ENCODE measurements at regions not wholly inside any gene's neighbourhood (a gene's known extent, or its start where the extent isn't known, plus 50 kb on each side); places are given as distances from the start of the nearest gene placed in this dataset.

DNA sequence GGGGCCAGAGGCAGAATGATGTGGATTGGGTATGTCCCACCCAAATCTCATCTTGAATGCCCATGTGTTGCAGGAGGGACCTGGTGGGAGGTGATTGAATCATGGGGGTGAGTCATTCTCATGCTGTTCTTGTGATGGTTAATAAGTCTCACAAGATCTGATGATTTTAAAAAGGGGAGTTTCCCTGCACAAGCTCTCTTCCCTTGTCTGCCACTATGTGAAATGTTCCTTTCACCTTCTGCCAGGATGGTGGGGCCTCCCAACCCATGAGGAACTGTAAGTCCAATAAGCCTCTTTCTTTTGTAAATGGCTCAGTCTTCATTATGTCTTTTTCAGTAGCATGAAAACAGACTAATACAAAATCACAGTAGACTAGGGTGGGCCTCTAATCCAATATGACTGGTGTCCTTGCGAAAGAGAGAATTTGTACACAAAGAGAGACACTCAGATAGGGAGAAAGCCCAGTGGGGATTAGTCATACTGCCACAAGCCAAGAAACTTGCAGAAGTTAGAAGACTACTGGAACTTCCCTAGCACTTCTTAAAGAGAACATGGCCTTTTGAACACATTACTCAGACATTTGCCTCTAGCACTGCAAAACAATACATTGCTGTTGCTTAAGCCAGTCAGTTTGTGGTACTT, 68.4 kb downstream of the ANXA1 start:
- Histone ChIP-seq H3K27me3 (ENCODE audit: control insufficient read depth in 1 of 2, insufficient read depth in 2 of 2, low read length in 1 of 2) (no peaks in the 10 kb centered on the region), H3K9me3 (ENCODE audit: control insufficient read depth, low read length) (no peaks in the 10 kb centered on the region), H3K27ac (ENCODE audit: low read depth in 1 of 2, low read length in 2 of 2) (no peak overlapping the region), H3K4me3 (ENCODE audit: low read length in 2 of 2) (no peak overlapping the region), H3K36me3 (ENCODE audit: control insufficient read depth in 1 of 2, insufficient read depth in 2 of 2, low read length in 1 of 2) (no peaks in the 10 kb centered on the region), H3K4me1 (ENCODE audit: control insufficient read depth in 1 of 2, insufficient read depth in 2 of 2, low read length in 2 of 2) (no peaks in the 10 kb centered on the region)
- no peak for DNase-seq
- intact Hi-C loops (cut with DNase I): no loop called here
- WGBS, 2 donors: 36 to 65% methylated on average over 1 of the region's 1 CpG
- no peak for ATAC-seq (ENCODE audit: low FRiP score)

DNA sequence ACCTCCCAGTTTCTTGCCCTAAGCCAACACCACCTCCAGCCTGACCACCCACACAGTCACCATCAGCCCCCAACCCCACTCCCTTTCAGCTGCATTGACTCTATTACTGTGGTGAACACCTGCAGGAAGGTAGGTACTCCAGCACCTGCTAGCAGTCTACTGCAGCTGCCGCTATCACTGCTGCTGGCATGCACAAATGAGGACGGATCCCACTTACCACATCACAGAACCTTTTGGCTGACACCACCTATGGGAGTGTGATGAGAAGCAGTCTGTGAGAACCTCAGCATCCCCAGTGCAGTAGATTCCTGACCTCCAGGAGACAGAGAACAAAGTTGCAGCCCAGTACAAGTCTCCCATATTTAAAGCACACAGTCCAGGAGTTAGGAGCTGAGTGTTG, 71.9 kb downstream of the ANXA1 start:
- H3K4me1 ChIP-seq (ENCODE audit: control insufficient read depth in 1 of 2, insufficient read depth in 2 of 2, low read length in 2 of 2): no peaks in the 10 kb centered on the region
- H3K4me3 ChIP-seq (ENCODE audit: low read length in 2 of 2): no peak overlapping the region
- no peaks in the 10 kb centered on the region for H3K27me3 ChIP-seq (ENCODE audit: control insufficient read depth in 1 of 2, insufficient read depth in 2 of 2, low read length in 1 of 2)
- H3K9me3 ChIP-seq (ENCODE audit: control insufficient read depth, low read length): no peaks in the 10 kb centered on the region
- DNase-seq: no peak
- H3K36me3 ChIP-seq (ENCODE audit: control insufficient read depth in 1 of 2, insufficient read depth in 2 of 2, low read length in 1 of 2): no peaks in the 10 kb centered on the region
- H3K27ac ChIP-seq (ENCODE audit: low read depth in 1 of 2, low read length in 2 of 2): no peak overlapping the region
- peak; percentile 44 for ATAC-seq (ENCODE audit: low FRiP score)
- WGBS, 2 donors: 84% methylated on average over 2 of the region's 2 CpGs
- intact Hi-C loops (cut with DNase I): no loop called here

DNA sequence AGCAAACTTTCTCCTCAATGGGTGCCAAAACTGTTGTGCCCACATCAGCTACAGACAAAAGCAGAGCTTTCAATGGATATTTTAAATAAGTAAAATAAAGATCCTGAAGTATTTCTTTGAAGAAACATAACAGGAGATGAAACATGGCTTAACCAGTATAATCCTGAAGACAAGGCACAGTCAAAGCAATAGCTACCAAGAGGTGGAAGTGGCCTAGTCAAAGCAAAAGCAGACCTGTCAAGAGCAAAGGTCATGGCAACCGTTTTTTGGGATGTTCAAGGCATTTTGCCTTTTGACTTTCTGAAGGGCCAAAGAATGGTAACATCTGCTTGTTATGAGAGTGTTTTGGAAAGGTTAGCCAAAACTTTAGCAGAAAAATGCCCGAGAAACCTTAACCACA, 77.9 kb downstream of the ANXA1 start:
- 71 to 72% methylated on average over 2 of the region's 2 CpGs for WGBS, 2 donors
- H3K27ac ChIP-seq (ENCODE audit: low read depth in 1 of 2, low read length in 2 of 2): no peak overlapping the region
- no peaks in the 10 kb centered on the region for H3K36me3 ChIP-seq (ENCODE audit: control insufficient read depth in 1 of 2, insufficient read depth in 2 of 2, low read length in 1 of 2)
- ATAC-seq (ENCODE audit: low FRiP score) (no peak), DNase-seq (no peak)
- intact Hi-C loops (cut with DNase I): no loop called here
- H3K4me1 ChIP-seq (ENCODE audit: control insufficient read depth in 1 of 2, insufficient read depth in 2 of 2, low read length in 2 of 2): no peaks in the 10 kb centered on the region
- H3K9me3 ChIP-seq (ENCODE audit: control insufficient read depth, low read length): peaks cover 2% of the 10 kb centered on the region
- H3K4me3 ChIP-seq (ENCODE audit: low read length in 2 of 2): no peak overlapping the region
- peaks cover 0 to 1% of the 10 kb centered on the region in 2 donors for H3K27me3 ChIP-seq (ENCODE audit: control insufficient read depth in 1 of 2, insufficient read depth in 2 of 2, low read length in 1 of 2)

DNA sequence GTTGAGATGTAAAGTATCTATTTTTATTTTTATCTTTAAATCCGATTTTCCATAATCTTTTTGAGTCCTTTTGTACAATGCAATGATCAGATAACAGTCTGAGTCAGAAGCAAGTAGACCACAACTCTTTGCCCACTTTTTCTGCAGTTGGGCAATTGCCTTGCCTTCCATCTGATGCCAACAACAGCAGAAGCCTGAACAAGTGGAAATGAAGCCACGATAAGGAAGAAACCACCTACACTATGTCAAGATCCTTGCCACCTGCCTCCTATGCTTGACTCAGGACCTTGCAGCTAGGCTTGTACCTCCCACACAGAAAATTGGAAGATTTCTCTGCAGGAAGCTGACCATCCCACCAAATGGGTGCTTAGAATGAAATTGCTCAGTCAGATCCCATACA, 78.6 kb downstream of the ANXA1 start:
- 8 to 17% methylated on average over 2 of the region's 2 CpGs for WGBS, 2 donors

DNA sequence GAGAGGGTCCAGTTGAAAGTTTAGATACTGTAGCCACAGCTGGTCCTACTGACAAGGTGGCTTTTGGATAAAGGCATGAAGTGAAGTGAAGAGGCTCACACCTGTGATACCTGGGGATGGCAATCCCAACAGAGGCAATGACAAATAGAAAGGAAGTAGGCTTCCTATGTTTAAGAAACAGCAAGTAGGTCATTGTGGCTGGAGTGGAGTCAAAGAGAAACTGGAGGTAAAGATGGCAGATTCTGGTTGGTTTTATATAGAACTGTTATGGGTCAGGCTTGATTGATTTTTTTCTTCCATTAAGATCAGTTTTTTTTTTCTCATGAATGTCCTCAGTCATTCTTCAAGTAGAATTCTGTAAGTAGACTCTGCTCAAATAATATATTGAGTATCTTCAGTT, 79.5 kb downstream of the ANXA1 start:
- Histone ChIP-seq H3K27me3 (ENCODE audit: control insufficient read depth in 1 of 2, insufficient read depth in 2 of 2, low read length in 1 of 2) (peaks cover 0 to 1% of the 10 kb centered on the region in 2 donors), H3K4me1 (ENCODE audit: control insufficient read depth in 1 of 2, insufficient read depth in 2 of 2, low read length in 2 of 2) (no peaks in the 10 kb centered on the region), H3K36me3 (ENCODE audit: control insufficient read depth in 1 of 2, insufficient read depth in 2 of 2, low read length in 1 of 2) (no peaks in the 10 kb centered on the region), H3K9me3 (ENCODE audit: control insufficient read depth, low read length) (peaks cover 2% of the 10 kb centered on the region), H3K27ac (ENCODE audit: low read depth in 1 of 2, low read length in 2 of 2) (no peak overlapping the region), H3K4me3 (ENCODE audit: low read length in 2 of 2) (no peak overlapping the region)
- ATAC-seq (ENCODE audit: low FRiP score) (no peak), DNase-seq (no peak)
- intact Hi-C loops (cut with DNase I): no loop called here

More for the DNA sequence above, 78.6 kb downstream of the ANXA1 start:
- ATAC-seq (ENCODE audit: low FRiP score) (no peak), DNase-seq (no peak)
- Histone ChIP-seq H3K27ac (ENCODE audit: low read depth in 1 of 2, low read length in 2 of 2) (no peak overlapping the region), H3K4me1 (ENCODE audit: control insufficient read depth in 1 of 2, insufficient read depth in 2 of 2, low read length in 2 of 2) (no peaks in the 10 kb centered on the region), H3K27me3 (ENCODE audit: control insufficient read depth in 1 of 2, insufficient read depth in 2 of 2, low read length in 1 of 2) (peaks cover 0 to 1% of the 10 kb centered on the region in 2 donors), H3K9me3 (ENCODE audit: control insufficient read depth, low read length) (peaks cover 2% of the 10 kb centered on the region), H3K36me3 (ENCODE audit: control insufficient read depth in 1 of 2, insufficient read depth in 2 of 2, low read length in 1 of 2) (no peaks in the 10 kb centered on the region), H3K4me3 (ENCODE audit: low read length in 2 of 2) (no peak overlapping the region)
- intact Hi-C loops (cut with DNase I): no loop called here

DNA sequence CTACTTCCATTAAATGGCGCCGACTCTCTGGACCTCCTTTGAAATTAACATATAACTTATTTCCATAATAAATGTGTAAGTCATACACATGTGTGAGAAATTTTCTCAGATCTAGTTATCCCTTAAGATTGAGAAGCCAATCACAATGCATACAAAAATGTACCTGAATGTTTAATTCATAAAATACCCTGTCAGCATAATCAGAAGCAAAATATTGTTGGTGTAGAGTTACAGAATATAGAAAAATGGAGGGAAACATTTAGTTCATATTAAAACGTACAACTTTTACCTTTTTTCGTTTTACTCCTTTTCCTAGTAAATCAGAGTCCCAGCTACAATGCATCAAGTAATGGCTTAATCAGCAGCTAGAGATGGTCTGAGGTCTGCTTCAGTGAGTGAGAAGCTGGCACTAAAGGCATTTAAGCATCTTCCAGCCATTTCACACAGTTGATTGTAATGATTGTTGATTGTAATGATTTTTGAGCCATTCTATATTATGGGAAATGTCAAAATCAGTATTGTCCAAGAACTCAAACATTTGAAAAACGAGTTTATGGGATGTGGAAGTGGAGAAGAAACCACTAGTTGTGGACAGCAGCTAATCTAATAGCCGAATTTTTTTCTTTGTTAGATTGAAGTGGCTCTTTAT, 81.8 kb downstream of the ANXA1 start:
- Histone ChIP-seq H3K9me3 (ENCODE audit: control insufficient read depth, low read length) (peaks cover 2% of the 10 kb centered on the region), H3K4me1 (ENCODE audit: control insufficient read depth in 1 of 2, insufficient read depth in 2 of 2, low read length in 2 of 2) (no peaks in the 10 kb centered on the region), H3K4me3 (ENCODE audit: low read length in 2 of 2) (no peak overlapping the region), H3K36me3 (ENCODE audit: control insufficient read depth in 1 of 2, insufficient read depth in 2 of 2, low read length in 1 of 2) (no peaks in the 10 kb centered on the region), H3K27me3 (ENCODE audit: control insufficient read depth in 1 of 2, insufficient read depth in 2 of 2, low read length in 1 of 2) (peaks cover 0 to 1% of the 10 kb centered on the region in 2 donors), H3K27ac (ENCODE audit: low read depth in 1 of 2, low read length in 2 of 2) (no peak overlapping the region)
- no peak for DNase-seq
- ATAC-seq (ENCODE audit: low FRiP score): no peak
- intact Hi-C loops (cut with DNase I): no loop called here
- 71 to 74% methylated on average over 6 of the region's 6 CpGs for WGBS, 2 donors

DNA sequence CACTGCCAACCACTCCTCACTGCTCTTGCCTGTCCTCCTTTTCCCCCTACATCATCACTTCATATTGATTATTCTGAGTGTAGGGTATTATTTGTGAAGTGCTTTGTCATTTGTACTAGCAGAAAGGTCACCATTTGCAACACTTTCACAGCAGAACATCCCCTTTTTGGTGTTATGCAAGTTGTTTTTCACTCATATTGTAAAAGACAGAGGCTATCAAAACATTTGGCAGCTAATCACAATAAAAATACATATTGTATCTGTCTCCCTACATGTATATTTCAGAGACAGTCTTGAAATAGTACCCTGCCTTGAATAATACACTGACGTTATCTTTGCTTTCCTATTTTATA, 82.3 kb downstream of the ANXA1 start:
- Histone ChIP-seq H3K4me3 (ENCODE audit: low read length in 2 of 2) (no peak overlapping the region), H3K4me1 (ENCODE audit: control insufficient read depth in 1 of 2, insufficient read depth in 2 of 2, low read length in 2 of 2) (no peaks in the 10 kb centered on the region), H3K27me3 (ENCODE audit: control insufficient read depth in 1 of 2, insufficient read depth in 2 of 2, low read length in 1 of 2) (peaks cover 0 to 1% of the 10 kb centered on the region in 2 donors), H3K36me3 (ENCODE audit: control insufficient read depth in 1 of 2, insufficient read depth in 2 of 2, low read length in 1 of 2) (no peaks in the 10 kb centered on the region), H3K27ac (ENCODE audit: low read depth in 1 of 2, low read length in 2 of 2) (no peak overlapping the region), H3K9me3 (ENCODE audit: control insufficient read depth, low read length) (peaks cover 2% of the 10 kb centered on the region)
- WGBS, 2 donors: 78 to 81% methylated on average over 1 of the region's 1 CpG
- ATAC-seq (ENCODE audit: low FRiP score) (no peak), DNase-seq (no peak)
- intact Hi-C loops (cut with DNase I): no loop called here

DNA sequence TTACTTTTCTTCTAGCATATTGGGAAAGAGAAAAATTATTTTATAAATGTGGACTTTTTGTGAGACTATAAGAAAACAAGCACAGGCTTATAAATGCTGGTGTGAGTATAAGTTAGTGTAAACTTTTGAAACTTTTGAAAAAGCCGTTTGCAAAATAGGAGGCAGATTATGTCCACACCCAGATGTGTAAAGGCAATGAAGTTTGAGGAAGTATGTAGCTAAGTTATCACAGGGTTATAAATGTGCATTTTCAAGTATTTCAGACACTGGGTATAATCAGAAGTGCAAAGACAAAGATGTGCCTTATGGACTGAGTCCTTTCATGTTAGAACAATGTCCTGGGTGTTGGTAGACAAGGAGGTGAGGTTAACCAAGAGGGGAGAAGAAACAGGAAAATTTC, 85.5 kb downstream of the ANXA1 start:
- H3K4me3 ChIP-seq (ENCODE audit: low read length in 2 of 2): no peak overlapping the region
- 75 to 80% methylated on average over 1 of the region's 1 CpG for WGBS, 2 donors
- H3K4me1 ChIP-seq (ENCODE audit: control insufficient read depth in 1 of 2, insufficient read depth in 2 of 2, low read length in 2 of 2): no peaks in the 10 kb centered on the region
- H3K36me3 ChIP-seq (ENCODE audit: control insufficient read depth in 1 of 2, insufficient read depth in 2 of 2, low read length in 1 of 2): no peaks in the 10 kb centered on the region
- no peaks in the 10 kb centered on the region for H3K9me3 ChIP-seq (ENCODE audit: control insufficient read depth, low read length)
- ATAC-seq (ENCODE audit: low FRiP score) (no peak), DNase-seq (no peak)
- no peak overlapping the region for H3K27ac ChIP-seq (ENCODE audit: low read depth in 1 of 2, low read length in 2 of 2)
- no peaks in the 10 kb centered on the region for H3K27me3 ChIP-seq (ENCODE audit: control insufficient read depth in 1 of 2, insufficient read depth in 2 of 2, low read length in 1 of 2)
- intact Hi-C loops (cut with DNase I): no loop called here

DNA sequence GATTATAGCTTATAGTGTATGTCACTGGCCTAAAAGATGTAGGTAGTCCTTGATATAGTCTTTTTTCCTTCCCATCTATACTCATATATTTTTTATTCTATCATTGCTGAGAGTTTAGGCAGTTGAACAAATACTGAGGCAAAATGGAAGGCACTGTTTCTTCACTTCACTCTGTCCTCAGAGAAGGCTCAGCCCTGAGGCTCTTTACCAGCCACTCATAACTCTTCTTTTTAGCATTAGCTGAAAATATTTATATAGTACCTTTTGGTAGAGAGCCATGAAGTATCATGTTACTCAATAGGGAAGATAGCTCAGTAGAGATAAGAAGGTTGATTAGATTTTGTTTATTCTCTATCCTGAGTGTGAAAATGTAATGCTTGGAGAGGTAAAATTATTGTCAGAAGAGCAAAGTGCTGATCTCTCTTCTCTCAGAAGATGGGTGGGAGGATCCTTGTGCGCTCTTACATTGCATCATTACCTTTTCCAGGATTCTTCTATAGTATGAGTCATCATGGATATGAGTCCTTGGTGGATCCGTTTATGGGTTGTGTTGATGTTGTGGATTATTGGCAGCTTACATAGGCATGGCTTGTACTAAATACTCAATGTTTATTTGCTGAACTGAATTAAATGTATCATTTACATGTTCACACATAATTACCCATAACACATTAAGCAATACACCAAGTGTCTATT, 88.1 kb downstream of the ANXA1 start:
- H3K27ac ChIP-seq (ENCODE audit: low read depth in 1 of 2, low read length in 2 of 2): no peak overlapping the region
- intact Hi-C loops (cut with DNase I): no loop called here
- H3K27me3 ChIP-seq (ENCODE audit: control insufficient read depth in 1 of 2, insufficient read depth in 2 of 2, low read length in 1 of 2): no peaks in the 10 kb centered on the region
- DNase-seq (no peak), ATAC-seq (ENCODE audit: low FRiP score) (no peak)
- H3K36me3 ChIP-seq (ENCODE audit: control insufficient read depth in 1 of 2, insufficient read depth in 2 of 2, low read length in 1 of 2): no peaks in the 10 kb centered on the region
- H3K9me3 ChIP-seq (ENCODE audit: control insufficient read depth, low read length): no peaks in the 10 kb centered on the region
- no peaks in the 10 kb centered on the region for H3K4me1 ChIP-seq (ENCODE audit: control insufficient read depth in 1 of 2, insufficient read depth in 2 of 2, low read length in 2 of 2)
- H3K4me3 ChIP-seq (ENCODE audit: low read length in 2 of 2): no peak overlapping the region
- 85 to 91% methylated on average over 2 of the region's 2 CpGs for WGBS, 2 donors
